HG02943 (cell line): ENCODE measurements at regions not wholly inside any gene's neighbourhood (a gene's known extent, or its start where the extent isn't known, plus 50 kb on each side); places are given as distances from the start of the nearest gene placed in this dataset.

Source experiments
- ATAC-seq: cut with Tn5 transposase; IDR thresholded peaks from one replicate; pipeline ENCODE4 v1.9.1; 2021; ENCODE audit warnings: mild to moderate bottlenecking, low read depth, moderate library complexity; ENCODE audit not compliant: unreplicated experiment

DNA sequence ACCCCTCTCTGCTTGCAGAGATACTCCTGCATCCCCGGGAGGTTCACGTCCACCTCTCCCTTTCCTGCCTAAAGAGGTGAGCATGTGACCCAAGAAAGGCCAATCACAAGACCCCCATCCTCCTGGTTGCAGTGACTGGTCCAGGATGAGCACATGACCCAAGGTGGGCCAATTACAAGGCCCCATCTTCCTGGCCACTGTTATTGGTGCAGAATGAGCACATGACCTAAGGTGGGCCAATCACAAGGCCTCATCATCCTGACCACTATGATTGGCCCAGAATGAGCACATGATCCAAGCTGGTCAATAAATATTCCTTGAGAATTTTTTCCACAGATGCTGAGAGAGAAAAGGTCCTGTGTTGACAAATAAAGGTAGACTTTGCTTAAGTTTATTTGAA lies 350.7 kb downstream of the EFNB2 start:
- no peak for ATAC-seq

DNA sequence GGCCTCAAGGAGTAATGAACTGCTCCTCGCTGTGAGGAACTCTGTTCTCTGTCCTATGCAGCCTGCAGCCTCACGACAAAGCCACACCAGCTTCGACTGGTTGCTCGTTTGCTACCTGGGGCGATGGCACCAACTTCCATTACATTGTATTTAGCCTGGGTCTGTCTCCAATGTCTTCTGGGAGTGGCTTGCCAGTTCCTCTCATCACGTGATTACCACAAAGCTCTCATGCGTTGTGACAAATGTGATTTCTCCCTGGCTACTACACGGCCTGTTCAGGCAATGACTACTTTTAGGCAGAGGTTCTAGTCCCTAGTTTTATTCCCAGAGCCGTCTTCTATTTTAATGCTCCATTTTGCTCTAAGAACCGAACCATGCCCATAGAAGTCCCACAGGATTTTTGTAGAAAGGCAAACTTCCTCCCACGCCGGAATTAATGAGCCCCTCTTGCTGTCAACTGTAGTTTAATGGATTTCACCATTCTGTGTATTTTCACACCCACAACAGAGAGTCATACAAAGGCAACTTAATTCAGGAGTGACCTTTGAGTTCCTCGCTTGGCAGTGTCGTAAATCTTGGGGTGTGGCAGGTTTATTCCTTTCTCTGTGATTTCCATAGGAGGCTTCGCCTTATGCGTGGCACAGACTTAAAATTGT lies 351.9 kb downstream of the EFNB2 start:
- no peak for ATAC-seq

DNA sequence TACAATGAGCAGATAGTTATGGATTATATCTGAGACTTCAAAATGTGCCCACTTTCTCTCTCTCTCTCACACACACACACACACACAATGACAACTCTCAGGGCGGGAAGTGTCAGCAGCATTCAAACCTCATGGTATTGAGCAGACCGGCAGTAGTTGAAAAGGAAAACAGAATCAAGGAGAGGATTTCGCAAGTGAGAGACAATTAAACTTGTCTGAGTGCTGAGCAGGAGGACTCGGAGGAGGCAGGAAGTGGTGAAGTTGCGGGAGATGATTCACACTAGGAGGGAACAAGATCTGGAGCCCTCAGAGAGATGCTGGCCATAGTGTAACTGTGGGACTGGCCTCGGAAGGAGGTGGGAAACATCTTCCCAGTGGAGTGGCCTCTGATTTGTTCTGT lies 353.1 kb downstream of the EFNB2 start:
- no peak for ATAC-seq

DNA sequence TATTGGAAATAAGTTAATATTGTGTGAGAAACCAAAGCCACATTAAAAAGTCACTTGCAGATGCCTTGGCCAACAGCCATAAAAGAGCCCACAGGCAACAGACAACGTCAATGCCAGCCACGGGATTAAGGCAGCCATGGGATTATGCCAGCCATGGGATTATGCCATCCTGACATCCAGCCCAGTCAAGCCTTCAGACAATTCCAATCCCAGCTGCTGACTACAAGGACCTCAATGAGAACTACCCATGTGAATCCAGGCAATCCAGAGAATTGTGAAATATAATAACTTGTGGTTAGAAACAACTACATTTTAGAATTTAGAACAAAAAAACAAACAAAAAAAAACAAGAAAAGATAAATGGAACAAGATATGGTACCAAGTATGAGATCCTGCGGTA lies 356.6 kb downstream of the EFNB2 start:
- no peak for ATAC-seq

DNA sequence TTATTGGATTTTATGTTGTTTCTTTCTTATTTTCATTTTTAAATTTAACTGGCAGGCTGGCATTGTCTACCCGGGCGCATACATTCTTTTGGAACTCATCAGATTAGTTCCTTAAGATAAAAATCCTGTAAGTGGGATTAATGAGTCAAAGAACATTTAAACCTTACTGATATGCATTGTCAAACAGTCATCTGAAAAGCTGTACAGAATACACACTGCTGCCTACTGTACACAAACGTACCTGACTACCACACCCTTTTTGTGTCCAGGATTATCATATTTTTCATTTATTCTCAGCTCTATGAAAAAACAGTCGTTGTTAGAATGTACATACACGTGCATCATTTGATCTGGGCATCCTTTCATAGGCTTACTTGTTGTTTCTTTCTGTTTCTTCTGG lies 358.3 kb downstream of the EFNB2 start:
- ATAC-seq, result no peak

DNA sequence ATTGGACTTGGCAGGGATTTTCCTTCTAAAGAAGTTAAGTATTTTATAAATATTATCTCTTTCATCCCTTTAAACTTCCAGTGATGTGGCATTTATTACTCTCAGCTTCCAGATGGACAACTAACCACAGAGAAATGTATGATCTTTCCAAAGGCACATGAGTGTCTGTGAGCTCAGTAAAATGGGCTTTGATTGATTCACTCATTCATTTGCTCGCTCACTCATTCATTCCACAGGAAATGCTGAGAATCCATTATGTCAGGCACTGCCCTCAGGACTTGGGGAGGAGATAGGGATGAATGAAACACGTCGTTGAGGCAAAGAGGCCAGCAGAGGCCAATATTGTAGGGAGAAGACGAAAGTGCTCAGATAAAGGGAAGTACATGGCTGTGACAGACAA lies 359.3 kb downstream of the EFNB2 start:
- ATAC-seq, result no peak

DNA sequence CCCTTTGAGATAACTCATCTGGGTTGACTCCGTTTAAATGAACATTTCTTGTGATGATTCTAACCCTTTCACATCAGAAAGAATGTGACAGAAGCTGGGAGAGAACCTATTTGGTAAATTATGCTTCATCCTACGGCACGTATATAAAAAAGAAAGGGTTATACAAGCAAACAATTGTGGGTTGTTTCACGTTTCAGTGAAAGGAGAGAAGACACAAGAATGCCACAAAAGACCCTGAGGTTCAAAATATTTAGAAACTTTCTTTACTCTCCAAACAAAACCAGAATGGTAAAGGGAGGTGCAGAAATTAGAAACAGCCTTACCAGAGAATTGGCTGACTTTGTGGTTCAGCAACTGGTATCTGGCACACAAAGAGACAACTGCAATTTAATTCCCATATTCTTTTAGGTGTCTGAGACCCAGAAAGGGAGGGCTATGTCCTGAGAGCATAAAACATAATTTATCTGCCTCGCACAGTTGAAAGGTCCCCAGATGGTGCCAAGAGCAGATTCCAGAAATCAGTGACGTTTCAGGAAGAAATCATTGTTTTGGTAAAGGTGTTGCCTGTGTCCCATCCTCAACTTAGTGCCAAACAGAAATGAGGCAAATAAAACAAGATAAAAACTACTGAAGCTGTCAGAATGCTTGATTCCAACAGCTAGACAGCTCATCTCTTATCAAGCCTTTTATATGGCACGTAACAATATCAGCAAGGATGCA lies 361.4 kb downstream of the EFNB2 start:
- no peak for ATAC-seq

DNA sequence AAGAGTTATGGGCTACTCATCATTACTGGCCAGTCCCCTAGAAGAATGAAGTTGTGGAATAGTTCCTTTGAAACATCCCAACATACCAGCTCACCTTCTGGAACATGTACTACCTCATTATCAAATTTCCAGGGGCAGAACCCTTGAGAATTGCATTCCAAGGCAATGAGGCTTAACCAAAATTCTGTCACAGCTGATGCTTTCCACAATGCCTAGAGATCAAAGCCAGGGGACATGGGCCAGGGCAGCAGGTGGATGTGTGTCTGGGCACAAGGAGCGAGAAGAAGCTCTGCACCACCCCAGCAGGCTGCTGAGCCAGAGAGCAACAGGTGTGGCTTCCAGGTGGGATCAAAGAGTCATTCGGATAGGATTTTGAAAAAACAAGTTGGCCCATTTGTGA lies 362.1 kb downstream of the EFNB2 start:
- no peak for ATAC-seq

DNA sequence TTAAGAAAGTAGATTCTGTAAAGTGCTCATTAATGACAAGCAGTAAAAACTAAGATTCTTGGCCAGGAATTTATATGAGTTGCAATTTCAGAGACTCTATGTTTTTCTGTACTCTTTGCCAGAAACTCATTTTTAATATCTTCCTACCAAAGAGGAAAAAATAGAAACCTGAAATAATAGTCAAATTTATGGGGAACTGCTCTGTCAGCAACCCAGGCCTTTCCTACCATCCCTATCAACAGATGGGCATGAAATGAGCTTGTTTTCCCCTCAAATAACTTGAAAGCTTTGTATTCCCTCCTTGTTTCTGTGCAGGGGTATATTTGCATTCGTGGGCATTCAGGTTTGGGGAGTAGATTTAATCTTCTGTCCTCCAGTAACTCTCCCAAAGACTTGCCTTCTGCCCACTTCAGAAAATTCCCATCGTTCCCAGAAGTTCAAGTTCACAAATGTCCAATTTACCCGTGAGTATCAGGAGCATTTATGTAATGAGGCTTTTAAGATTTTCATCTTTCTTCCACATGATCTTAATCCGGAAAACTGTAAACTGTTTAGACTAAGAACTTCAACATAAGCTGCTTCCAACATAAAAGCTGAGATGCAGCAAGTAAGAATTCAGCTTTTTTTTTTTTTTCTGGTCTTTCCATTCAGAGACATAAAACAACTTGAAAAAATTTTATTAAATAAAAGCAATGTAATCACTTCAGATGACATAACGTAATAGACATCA lies 363.1 kb downstream of the EFNB2 start:
- no peak for ATAC-seq

DNA sequence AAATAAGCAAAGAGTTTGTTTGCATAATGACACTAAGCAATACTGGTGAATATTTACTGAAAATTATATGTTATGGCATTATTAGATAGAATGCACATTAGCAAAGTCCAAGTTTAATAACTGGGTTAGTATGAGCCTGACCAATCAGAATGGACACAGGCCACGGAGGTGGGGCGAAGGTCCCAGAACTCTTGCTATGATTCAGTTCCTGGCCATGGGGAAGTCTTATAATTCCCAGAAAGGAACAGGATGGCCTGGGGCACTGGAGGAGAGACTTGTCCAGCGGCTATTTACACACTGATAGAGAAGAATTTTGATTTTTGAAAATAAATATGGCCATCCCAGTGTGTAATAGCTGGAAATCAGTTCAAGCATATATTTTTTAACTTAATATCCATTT lies 372.0 kb downstream of the EFNB2 start:
- no peak for ATAC-seq

DNA sequence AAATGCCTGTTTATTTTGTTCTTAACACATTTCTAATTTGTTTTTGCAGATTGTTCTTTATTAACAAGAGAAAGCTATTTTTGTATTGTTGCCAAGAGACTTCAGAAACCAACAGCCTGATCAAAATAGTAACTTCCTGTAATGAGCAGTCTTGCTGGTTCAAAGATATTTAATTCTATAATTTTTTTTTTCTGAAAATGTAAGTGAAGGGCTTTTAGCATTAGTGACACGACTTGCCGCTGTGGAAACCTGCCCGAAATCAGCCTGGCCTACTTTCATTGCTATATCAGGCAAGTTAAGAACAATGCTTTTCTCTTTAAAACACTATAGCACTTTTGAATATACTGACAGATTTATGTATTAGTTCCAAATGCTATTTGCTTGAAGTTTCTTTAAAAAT lies 374.3 kb downstream of the EFNB2 start:
- no peak for ATAC-seq

DNA sequence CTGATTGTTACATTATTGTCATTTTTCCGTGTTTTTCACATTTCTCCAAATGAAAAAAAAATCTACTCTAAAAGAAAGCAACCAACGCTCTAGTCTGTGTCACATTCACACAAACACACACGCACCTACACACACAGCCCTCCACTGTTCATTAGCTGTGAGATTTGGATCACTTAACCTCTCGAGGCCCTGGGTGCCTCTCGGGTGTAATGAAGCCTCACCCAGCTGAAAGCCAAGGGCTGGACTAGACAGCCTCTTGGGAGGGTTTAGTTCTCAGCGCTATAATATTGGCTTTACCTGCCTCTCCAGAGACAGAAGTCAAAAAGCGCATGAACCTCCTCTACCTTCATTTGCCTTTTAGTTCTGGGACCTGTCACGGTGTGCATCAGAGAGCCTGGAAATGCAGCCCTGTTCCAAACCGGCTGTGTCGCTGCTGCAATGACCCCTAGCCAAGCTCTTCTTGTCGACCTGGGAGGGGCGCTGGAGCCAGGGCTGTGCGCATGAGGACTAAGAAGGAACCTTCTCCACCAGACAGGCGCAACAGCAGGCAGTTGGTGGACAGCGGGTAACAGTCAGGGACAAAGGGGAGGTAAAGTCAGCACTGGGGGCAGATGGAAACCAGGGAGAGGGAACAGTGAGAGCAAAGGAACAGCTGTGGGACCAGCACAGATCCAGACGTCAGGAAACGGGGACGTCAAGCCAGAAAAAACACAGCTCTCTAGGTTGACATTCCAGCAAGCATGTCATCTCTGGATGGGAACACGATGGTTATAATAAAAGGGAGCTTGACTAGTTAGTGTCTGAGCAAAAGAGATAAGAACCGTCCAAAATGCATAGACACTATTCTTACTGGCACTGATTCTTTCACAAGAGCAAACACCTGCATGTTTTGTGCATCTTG lies 375.9 kb downstream of the EFNB2 start:
- no peak for ATAC-seq

DNA sequence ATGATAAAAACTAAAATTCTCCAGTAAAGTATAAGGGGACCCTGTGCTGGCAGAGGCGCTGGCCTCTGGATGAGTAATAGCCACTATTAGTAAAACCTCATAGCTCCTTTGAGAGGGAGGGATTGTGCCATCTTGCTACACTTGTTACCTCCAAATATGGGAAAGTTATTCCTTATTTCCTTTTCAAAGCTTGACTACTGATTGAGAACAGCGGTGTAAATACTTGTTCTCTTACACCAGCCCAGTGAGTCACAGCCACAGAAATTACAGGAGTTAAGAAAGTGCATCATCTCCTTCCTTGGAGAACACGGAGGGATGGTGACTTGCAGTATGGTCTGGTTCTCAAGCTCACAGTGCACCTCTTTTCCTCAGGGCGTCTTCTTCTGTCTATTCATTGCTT lies 379.0 kb downstream of the EFNB2 start:
- no peak for ATAC-seq

DNA sequence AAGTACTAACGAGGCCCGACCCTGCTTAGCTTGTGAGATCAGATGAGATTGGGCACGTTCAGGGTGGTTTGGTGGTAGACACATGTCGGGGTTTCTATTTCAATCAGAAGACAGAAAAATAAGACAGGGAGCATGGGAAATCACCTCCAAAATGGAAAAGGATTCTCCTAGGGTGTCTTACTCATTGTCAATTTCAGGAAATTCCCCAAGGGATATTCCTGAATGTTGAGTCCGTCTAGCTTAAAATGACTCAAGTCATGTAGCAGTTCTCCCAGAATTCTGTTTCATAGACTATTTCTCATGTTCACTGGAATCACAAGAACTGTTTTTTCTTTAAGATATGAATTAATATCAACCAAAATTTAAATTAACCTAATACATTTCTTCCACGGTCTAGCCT lies 380.1 kb downstream of the EFNB2 start:
- ATAC-seq, result no peak

DNA sequence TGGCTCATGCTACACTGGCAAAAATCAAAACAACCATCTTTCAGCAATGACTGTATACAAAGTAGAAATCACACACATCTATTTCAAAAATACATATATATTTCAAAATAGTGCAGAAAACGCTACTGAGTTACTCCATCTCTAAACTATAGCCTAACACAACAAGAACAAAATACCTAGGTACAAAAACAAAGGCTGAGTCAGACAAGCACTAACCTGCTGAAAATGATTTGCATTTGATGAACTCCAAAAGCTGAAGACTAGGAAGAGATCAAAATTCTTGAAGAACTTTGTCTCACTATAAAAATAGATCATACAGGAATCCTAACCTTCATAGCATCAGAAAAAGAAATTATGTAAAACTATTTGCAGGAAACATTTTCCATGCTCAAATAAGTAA lies 381.6 kb downstream of the EFNB2 start:
- ATAC-seq, result no peak

DNA sequence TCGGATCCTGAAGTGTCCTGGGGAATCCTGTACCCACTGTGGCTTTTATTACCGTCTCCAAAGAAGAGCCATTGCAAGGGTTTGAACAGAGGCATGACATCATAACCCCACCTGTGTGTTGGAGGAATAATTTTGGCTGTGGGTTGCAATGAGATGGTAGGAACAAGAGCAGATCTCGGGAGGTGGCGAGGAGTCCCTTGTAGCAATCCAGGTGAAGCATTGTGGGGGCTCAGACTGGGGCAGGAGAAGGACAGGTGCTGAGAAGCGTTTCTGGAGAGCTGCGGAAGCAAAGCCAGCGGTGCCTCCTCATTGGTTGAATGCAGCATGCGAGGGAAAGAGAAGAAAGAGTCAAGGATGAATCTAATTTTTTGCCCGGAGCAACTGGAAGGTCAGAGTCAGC lies 382.4 kb downstream of the EFNB2 start:
- no peak for ATAC-seq

DNA sequence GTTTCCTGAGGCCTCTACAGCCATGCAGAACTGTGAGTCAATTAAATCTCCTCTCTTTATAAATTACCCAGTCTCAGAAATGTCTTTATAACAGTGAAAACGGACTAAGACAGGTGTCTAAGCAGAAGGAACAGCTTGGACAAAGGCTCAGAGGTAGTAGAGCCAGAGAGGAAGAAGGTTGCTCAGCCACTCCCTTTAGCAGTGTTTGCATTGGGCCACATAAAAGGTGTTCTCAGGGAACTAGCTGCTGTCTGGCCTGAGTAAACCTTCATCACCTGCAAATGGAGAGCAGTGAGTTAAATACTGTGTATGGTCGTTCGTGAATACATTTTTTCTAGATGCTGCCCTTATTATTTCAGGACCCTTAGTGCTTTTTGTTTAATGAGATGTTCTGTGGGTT lies 383.4 kb downstream of the EFNB2 start:
- ATAC-seq, result no peak

DNA sequence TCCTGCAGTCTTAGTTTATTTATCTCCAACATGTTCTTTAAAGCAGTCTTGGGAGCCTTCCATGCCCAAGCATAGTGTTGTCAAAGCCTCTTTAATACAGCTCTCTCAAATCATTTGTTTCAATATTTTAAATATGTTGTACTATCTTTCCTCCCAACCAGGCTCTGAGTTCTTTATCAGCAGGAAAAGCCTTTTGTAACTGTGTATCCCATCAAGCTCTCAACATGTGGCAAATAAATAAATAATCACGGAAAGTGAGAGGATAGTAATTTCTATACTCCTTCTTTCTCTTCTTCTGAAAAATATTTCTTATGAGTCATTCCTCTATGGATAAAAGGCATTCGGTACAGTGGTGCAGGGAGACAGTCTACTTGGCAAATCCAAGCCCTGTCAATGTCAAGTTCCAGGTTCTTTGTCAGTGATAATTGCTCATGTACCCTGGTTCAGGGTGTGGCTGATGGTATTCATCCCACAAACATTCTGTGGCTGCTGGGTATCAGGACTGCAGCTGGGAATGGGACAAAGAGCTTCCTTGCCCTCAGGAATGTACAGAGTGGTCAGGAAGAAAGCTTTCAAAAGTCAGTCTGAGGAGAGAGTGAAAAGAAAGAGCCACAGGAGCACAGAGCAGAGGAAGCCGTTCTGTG lies 384.3 kb downstream of the EFNB2 start:
- ATAC-seq, result no peak

DNA sequence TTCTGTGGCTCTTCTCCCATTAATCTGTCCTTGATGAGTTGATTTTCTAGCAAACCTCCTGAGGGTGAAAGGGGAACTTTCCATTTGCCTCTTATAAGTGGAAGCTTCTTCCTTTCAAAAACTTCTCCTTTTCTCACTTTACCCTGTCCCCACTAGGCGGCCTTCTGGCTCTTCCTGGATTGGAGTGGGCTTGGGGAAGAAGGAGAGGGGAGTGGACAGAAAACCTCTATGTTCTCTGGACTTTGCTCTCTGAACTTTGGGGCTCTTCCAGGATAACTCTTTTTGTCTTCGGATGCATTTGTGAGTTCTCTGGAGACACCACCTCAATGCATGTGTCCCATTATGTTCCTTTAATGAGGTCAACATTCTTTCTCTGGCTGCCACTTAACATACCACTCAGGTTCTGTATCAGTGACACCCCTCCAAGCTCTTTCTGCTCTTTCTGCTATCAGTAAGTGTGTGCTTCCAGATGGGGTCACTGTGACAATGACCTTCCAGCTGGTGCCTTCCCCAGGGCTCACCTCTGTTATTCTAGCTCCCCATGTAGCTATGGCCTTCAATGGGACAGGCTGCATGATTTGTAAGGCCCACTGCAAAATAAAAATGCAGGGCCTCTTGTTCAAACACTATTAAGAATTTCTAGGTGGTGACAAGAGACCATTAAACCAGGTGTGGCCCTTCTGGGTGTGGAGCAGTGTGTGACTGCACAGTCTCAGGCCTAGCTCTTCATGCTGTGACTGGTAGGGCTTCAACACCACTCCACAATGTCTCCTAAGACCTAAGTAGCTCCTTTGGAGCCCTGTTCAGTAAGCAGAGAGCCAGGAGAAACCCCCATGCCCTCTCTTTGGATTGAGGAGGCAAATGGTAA lies 389.2 kb downstream of the EFNB2 start:
- ATAC-seq, result no peak
